ENCODE measurements at regions not wholly inside any gene's neighbourhood (a gene's known extent, or its start where the extent isn't known, plus 50 kb on each side); places are given as distances from the start of the nearest gene placed in this dataset.

- TF ChIP-seq CTCF (conservative IDR thresholded peaks at IDR 0.05 in 1 of 2, IDR thresholded peaks at IDR 0.05 in 1 of 2; ENCODE audit: extremely low read depth in 1 of 2, insufficient read depth in 1 of 2, low read depth in 1 of 2, low read length in 2 of 2) (no peak), EZH2 (IDR thresholded peaks at IDR 0.05; ENCODE audit: borderline replicate concordance, low read length) (no peak)
These were observed 430.8 kb downstream of the DIPK2A start for GRCh38 chr3:144402430-144402829.
